A673 (cell line): ENCODE measurements at regions not wholly inside any gene's neighbourhood (a gene's known extent, or its start where the extent isn't known, plus 50 kb on each side); places are given as distances from the start of the nearest gene placed in this dataset.

Source experiments
- BruUV-seq: library from RNA; stranded (reverse); fragments of 400-500 nt; replicated peaks from 2 replicates; lab custom pipeline; 2021; lab: Mats Ljungman, UMichigan
- CTCF ChIA-PET: fragments of 300-600 bp; sonication (Branson Sonifier 250); formaldehyde crosslinking; loops from one replicate; lab custom pipeline; 2022; ENCODE audit warnings: antibody characterized with exemption; lab: Charles Lee
- POLR2A ChIA-PET: fragments of 300-600 bp; sonication (Branson Sonifier 250); formaldehyde crosslinking; loops from one replicate; lab custom pipeline; 2022; ENCODE audit warnings: antibody characterized with exemption; ENCODE audit not compliant: low non-redundant PET; lab: Charles Lee
- DNase-seq: peaks from one replicate; pipeline ENCODE4 v3.0.0-alpha.2; 2015; ENCODE audit warnings: low spot score
- H3K27ac ChIP-seq: fragments of 200-600 bp; sonication (generic); 2 replicates; pipeline ENCODE4 v1.5.1; 2016; ENCODE audit warnings: mixed run types, low read depth, mild to moderate bottlenecking, mixed read lengths, antibody characterized with exemption, low read length; ENCODE audit not compliant: poor library complexity, severe bottlenecking
- H3K27me3 ChIP-seq: fragments of 200-600 bp; sonication (generic); replicated peaks from 2 replicates; pipeline ENCODE4 v1.6.1; 2017; ENCODE audit warnings: mixed run types, low read depth, mild to moderate bottlenecking, mixed read lengths, antibody characterized with exemption, low read length; ENCODE audit not compliant: insufficient read depth, poor library complexity
- H3K36me3 ChIP-seq: fragments of 200-600 bp; sonication (generic); 2 replicates; pipeline ENCODE4 v1.6.1; 2016; ENCODE audit warnings: mixed run types, mild to moderate bottlenecking, mixed read lengths, antibody characterized with exemption, low read length; ENCODE audit not compliant: insufficient read depth, poor library complexity, severe bottlenecking
- H3K4me1 ChIP-seq: fragments of 200-600 bp; sonication (generic); 2 replicates; pipeline ENCODE4 v1.6.1; 2017; ENCODE audit warnings: mixed run types, mild to moderate bottlenecking, mixed read lengths, antibody characterized with exemption, low read length; ENCODE audit not compliant: insufficient read depth, poor library complexity, severe bottlenecking
- H3K4me3 ChIP-seq: fragments of 200-600 bp; sonication (generic); 2 replicates; pipeline ENCODE4 v1.5.1; 2016; ENCODE audit warnings: low read depth, mixed run types, mild to moderate bottlenecking, mixed read lengths, low read length; ENCODE audit not compliant: poor library complexity, severe bottlenecking
- H3K9me3 ChIP-seq: fragments of 200-600 bp; sonication (generic); 2 replicates; pipeline ENCODE4 v1.6.1; 2016; ENCODE audit warnings: mixed run types, low read depth, mild to moderate bottlenecking, mixed read lengths, antibody characterized with exemption, low read length; ENCODE audit not compliant: poor library complexity, severe bottlenecking
- CTCF ChIP-seq: fragments of 300-800, 200-600 bp; sonication (generic); conservative IDR thresholded peaks from 2 replicates; pipeline ENCODE4 v1.5.1; 2017; ENCODE audit warnings: low read depth, mild to moderate bottlenecking, antibody characterized with exemption, low read length, moderate library complexity, mixed read lengths
- EZH2 ChIP-seq: fragments of 200-600 bp; sonication (generic); IDR thresholded peaks from 2 replicates; pipeline ENCODE4 v1.6.1; 2017; ENCODE audit warnings: borderline replicate concordance, low read depth, mild to moderate bottlenecking, mixed read lengths, antibody characterized with exemption, low read length; ENCODE audit not compliant: poor library complexity, severe bottlenecking
- intact Hi-C: fragments of 100-400 bp; cut with micrococcal nuclease; formaldehyde crosslinking; loops from one replicate; pipeline ENCODE4 v1.10.0; 2022; ENCODE audit not compliant: unreplicated experiment

GRCh38 chr22:49284056-49284784, 543.5 kb downstream of the BRD1 start:
- no peak overlapping the region for H3K27ac ChIP-seq
- H3K4me3 ChIP-seq = no peak overlapping the region
- BruUV-seq = no TSS peak
- CTCF ChIA-PET = no interaction called here
- no peaks in the 10 kb centered on the region for H3K9me3 ChIP-seq
- no peaks in the 10 kb centered on the region for H3K4me1 ChIP-seq
- TF ChIP-seq CTCF = no peak
- no peak for TF ChIP-seq EZH2
- intact Hi-C loops = no loop called here
- POLR2A ChIA-PET = no interaction called here
- no peaks in the 10 kb centered on the region for H3K36me3 ChIP-seq
- DNase-seq = no peak
- peaks cover 40% of the 10 kb centered on the region for H3K27me3 ChIP-seq

GRCh38 chr22:49282596-49282995, 545.1 kb downstream of the BRD1 start:
- TF ChIP-seq CTCF (no peak), EZH2 (no peak)
- POLR2A ChIA-PET = no interaction called here
- CTCF ChIA-PET = no interaction called here

GRCh38 chr22:49281467-49282340, 546.0 kb downstream of the BRD1 start:
- Histone ChIP-seq H3K4me1 (no peaks in the 10 kb centered on the region), H3K9me3 (no peaks in the 10 kb centered on the region), H3K27me3 (peaks cover 40% of the 10 kb centered on the region), H3K36me3 (no peaks in the 10 kb centered on the region), H3K4me3 (no peak overlapping the region), H3K27ac (no peak overlapping the region)
- POLR2A ChIA-PET = no interaction called here
- BruUV-seq = no TSS peak
- DNase-seq = no peak
- intact Hi-C loops = no loop called here
- no peak for TF ChIP-seq EZH2
- no peak for TF ChIP-seq CTCF
- CTCF ChIA-PET = no interaction called here

More at GRCh38 chr22:49282596-49282995, 545.1 kb downstream of the BRD1 start:
- DNase-seq = no peak
- no TSS peak for BruUV-seq
- intact Hi-C loops = no loop called here
- H3K36me3 ChIP-seq = no peaks in the 10 kb centered on the region
- no peak overlapping the region for H3K4me3 ChIP-seq
- H3K27ac ChIP-seq = no peak overlapping the region
- H3K4me1 ChIP-seq = no peaks in the 10 kb centered on the region
- no peaks in the 10 kb centered on the region for H3K9me3 ChIP-seq
- peaks cover 40% of the 10 kb centered on the region for H3K27me3 ChIP-seq
